HFFc6 (cell line): ENCODE measurements at regions not wholly inside any gene's neighbourhood (a gene's known extent, or its start where the extent isn't known, plus 50 kb on each side); places are given as distances from the start of the nearest gene placed in this dataset.

Experiments
- DNase-seq: peaks from one replicate; pipeline ENCODE4 v3.0.0-alpha.2; 2018
- H3K27ac Mint-ChIP-seq: 2 replicates; pipeline ENCODE4 v1.8.0; 2020; ENCODE audit warnings: mild to moderate bottlenecking, mixed read lengths
- H3K27me3 Mint-ChIP-seq: 2 replicates; pipeline ENCODE4 v1.8.0; 2021; ENCODE audit warnings: mild to moderate bottlenecking, moderate library complexity, mixed read lengths; ENCODE audit not compliant: insufficient read depth
- H3K36me3 Mint-ChIP-seq: 2 replicates; pipeline ENCODE4 v1.8.0; 2021; ENCODE audit warnings: low read depth, mixed read lengths
- H3K4me1 Mint-ChIP-seq: 2 replicates; pipeline ENCODE4 v1.8.0; 2020; ENCODE audit warnings: low read depth, mixed read lengths
- H3K4me3 Mint-ChIP-seq: 2 replicates; pipeline ENCODE4 v1.8.0; 2020; ENCODE audit warnings: mild to moderate bottlenecking, moderate library complexity, mixed read lengths
- H3K9me3 Mint-ChIP-seq: 2 replicates; pipeline ENCODE4 v1.8.0; 2020; ENCODE audit warnings: mild to moderate bottlenecking, mixed read lengths
- TF ChIP-seq, protein P1 (sequence below): fragments of 200-600 bp; sonication (generic); IDR thresholded peaks from 2 replicates; pipeline ENCODE4 v1.5.0; 2021; ENCODE audit warnings: antibody characterized with exemption, mild to moderate bottlenecking

DNA sequence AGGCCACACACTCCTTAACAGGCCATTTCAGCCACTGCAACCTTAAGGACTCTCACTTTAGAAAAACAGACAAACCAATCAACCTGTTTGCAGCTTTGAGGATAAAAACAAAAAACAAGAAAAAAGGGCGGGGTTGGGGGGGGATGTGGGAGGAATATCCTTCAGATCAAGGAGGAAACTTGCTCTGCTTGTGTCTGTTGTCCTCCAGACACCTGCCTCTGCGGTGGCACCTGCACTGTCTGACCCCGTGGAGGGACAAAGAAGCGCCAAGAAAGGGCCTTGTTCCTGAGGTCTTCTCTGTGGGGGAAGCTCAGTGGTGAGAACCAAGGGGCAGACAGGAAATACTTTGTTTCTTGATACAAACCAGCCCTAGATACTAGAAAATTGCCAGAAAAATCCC lies 70.5 kb downstream of the POLR2M start:
- Mint-ChIP-seq H3K9me3 (no peaks in the 10 kb centered on the region; the same call in 1 of the 2 replicates), H3K4me1 (peaks cover 12% of the 10 kb centered on the region), H3K27ac (no peak overlapping the region), H3K27me3 (no peaks in the 10 kb centered on the region), H3K36me3 (no peaks in the 10 kb centered on the region), H3K4me3 (no peak overlapping the region)
- DNase-seq, result no peak
- TF ChIP-seq, protein P1, sequence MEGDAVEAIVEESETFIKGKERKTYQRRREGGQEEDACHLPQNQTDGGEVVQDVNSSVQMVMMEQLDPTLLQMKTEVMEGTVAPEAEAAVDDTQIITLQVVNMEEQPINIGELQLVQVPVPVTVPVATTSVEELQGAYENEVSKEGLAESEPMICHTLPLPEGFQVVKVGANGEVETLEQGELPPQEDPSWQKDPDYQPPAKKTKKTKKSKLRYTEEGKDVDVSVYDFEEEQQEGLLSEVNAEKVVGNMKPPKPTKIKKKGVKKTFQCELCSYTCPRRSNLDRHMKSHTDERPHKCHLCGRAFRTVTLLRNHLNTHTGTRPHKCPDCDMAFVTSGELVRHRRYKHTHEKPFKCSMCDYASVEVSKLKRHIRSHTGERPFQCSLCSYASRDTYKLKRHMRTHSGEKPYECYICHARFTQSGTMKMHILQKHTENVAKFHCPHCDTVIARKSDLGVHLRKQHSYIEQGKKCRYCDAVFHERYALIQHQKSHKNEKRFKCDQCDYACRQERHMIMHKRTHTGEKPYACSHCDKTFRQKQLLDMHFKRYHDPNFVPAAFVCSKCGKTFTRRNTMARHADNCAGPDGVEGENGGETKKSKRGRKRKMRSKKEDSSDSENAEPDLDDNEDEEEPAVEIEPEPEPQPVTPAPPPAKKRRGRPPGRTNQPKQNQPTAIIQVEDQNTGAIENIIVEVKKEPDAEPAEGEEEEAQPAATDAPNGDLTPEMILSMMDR, result no peak

DNA sequence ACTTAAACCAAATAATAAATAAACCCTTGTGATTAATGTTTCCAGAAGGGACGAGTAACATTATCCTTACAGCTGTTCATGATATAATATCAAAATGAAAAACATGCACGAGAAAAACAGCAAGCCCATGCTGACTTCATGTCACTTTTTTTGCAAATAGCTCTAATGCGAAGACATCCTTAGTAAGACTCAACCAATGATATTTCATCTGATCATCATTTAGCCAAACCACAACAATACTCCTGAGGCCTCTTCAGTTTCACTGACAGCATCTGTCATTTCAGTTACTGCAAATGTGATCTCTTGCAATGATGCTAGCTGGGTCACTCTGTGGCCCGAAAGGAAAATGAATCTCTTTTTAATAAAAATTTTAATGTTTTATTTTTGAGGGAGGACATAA lies 74.0 kb downstream of the POLR2M start:
- no peaks in the 10 kb centered on the region for H3K9me3 Mint-ChIP-seq
- no peak overlapping the region for H3K4me3 Mint-ChIP-seq
- H3K27me3 Mint-ChIP-seq, result peaks cover 2% of the 10 kb centered on the region; the same call in 1 of the 2 replicates
- no peak for DNase-seq
- TF ChIP-seq, protein P1, result no peak
- H3K4me1 Mint-ChIP-seq, result peaks cover 32% of the 10 kb centered on the region
- H3K36me3 Mint-ChIP-seq, result no peaks in the 10 kb centered on the region
- H3K27ac Mint-ChIP-seq, result no peak overlapping the region

DNA sequence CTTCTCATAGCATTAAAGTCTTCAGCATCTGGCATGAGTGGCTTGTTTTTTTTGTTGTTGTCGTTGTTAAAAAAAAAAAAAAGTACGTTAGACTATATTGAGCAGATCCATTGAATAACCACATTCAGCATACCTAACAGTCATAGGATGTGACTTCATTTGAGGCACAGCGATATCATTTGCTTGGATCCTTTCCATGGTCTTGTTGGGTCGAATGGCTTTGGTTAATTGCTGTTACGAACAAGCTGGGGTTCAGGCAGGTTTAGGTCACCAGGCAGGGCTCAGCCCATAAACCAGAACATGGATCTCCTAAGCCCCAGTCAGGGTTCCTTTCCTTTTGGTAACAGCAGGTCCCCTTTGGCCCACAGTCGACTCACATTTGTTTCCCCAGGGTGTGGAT lies 76.2 kb downstream of the POLR2M start:
- peak overlapping the region; percentile 48; the same call in 1 of the 2 replicates for H3K27ac Mint-ChIP-seq
- H3K4me1 Mint-ChIP-seq, result peaks cover 32% of the 10 kb centered on the region
- peak; percentile 47 for DNase-seq
- H3K27me3 Mint-ChIP-seq, result peaks cover 2% of the 10 kb centered on the region; the same call in 1 of the 2 replicates
- H3K9me3 Mint-ChIP-seq, result no peaks in the 10 kb centered on the region
- TF ChIP-seq, protein P1, result no peak
- no peak overlapping the region; the same call in 1 of the 2 replicates for H3K4me3 Mint-ChIP-seq
- no peaks in the 10 kb centered on the region for H3K36me3 Mint-ChIP-seq

DNA sequence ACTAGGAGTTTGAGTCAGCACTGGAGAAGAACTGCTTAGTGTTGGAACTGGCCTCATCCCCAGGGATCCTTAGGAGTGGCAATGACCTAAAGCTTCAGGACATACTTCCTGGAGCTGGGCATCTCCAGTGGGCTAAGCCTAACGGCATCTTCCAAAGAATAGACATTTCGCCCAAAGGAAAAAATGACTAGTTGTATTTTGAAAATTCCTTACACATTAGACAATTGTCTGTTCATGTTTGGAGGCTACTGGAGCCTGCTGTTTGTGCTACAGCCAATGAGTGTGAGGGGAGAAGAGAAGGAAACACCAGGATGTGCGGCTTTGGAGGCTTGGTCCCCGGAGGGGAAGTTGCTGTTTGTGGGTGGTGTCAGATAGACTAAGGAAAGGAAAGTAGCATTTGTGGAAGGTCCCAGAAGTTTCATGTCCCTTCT lies 77.6 kb downstream of the POLR2M start:
- TF ChIP-seq, protein P1, result no peak
- peaks cover 2% of the 10 kb centered on the region; the same call in 1 of the 2 replicates for H3K27me3 Mint-ChIP-seq
- H3K4me1 Mint-ChIP-seq, result peaks cover 37% of the 10 kb centered on the region
- peak; percentile 94 for DNase-seq
- H3K4me3 Mint-ChIP-seq, result peak overlapping the region; percentile 74
- H3K27ac Mint-ChIP-seq, result peak overlapping the region; percentile 87
- no peaks in the 10 kb centered on the region for H3K36me3 Mint-ChIP-seq
- no peaks in the 10 kb centered on the region for H3K9me3 Mint-ChIP-seq

DNA sequence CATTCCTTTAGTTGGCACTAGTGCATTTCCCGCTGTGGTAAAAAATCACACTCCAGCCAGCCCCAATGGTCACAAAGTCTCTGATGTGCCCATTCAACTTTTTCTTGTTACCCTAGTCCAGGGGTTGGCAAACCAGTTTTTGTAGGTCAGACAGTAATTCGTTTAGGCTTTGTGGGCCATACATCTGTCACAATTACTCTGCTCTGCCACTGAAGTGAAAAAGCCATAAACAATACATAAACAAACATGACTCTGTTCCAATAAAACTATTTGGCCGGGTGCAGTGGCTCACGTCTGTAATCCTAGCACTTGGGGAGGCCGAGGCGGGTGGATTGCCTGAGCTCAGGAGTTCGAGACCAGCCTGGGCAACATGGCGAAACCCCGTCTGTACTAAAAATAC lies 78.5 kb downstream of the POLR2M start:
- Mint-ChIP-seq H3K27ac (peak overlapping the region; percentile 87; the same call in 1 of the 2 replicates), H3K4me1 (peaks cover 39% of the 10 kb centered on the region), H3K27me3 (peaks cover 2% of the 10 kb centered on the region; the same call in 1 of the 2 replicates), H3K36me3 (no peaks in the 10 kb centered on the region), H3K9me3 (no peaks in the 10 kb centered on the region), H3K4me3 (no peak overlapping the region; the same call in 1 of the 2 replicates)
- TF ChIP-seq, protein P1, result no peak
- DNase-seq, result no peak

DNA sequence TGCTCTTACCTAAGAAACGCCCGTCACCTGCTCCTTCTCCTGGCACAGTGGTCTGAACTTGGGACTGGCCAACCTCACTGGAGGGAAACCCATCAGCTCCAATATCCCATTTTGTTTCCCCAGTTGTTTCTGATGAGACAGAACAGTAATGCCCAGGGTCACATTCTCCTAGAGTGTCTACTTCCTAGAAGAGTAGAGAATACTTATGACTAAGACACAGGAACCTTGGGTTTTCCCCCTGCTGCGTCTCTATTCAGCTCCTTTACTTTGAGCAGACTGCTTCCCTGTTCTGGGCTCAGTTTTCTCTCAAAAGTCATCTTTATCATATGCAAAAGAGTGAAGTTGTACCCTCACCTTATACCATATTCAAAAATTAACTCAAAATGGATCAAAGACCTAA lies 79.4 kb downstream of the POLR2M start:
- H3K27me3 Mint-ChIP-seq, result peaks cover 4% of the 10 kb centered on the region; the same call in 1 of the 2 replicates
- peaks cover 39% of the 10 kb centered on the region for H3K4me1 Mint-ChIP-seq
- no peaks in the 10 kb centered on the region for H3K9me3 Mint-ChIP-seq
- TF ChIP-seq, protein P1, result no peak
- DNase-seq, result no peak
- H3K4me3 Mint-ChIP-seq, result no peak overlapping the region
- H3K36me3 Mint-ChIP-seq, result no peaks in the 10 kb centered on the region
- no peak overlapping the region for H3K27ac Mint-ChIP-seq
